ENCODE measurements at regions not wholly inside any gene's neighbourhood (a gene's known extent, or its start where the extent isn't known, plus 50 kb on each side); places are given as distances from the start of the nearest gene placed in this dataset.
"Not testable (repeated sequence)": the region's sequence is repeated elsewhere in the genome, so short reads cannot be mapped to it uniquely, and the experiment has no call there.

- DNase-seq (ENCODE audit: low read depth in 2 of 2), result no peak
These were observed 607.9 kb downstream of the ANKRD50 start for GRCh38 chr4:124104628-124105027.

- DNase-seq (ENCODE audit: low read depth in 2 of 2), result no peak
These were observed 607.3 kb downstream of the ANKRD50 start for GRCh38 chr4:124105212-124105611.

GRCh38 chr4:124111411-124111810, 601.1 kb downstream of the ANKRD50 start:
- no peak for DNase-seq (ENCODE audit: low read depth in 2 of 2)

- DNase-seq (ENCODE audit: low read depth in 2 of 2), result no peak
These were observed 600.6 kb downstream of the ANKRD50 start for GRCh38 chr4:124111922-124112321.

GRCh38 chr4:124118061-124118460, 594.5 kb downstream of the ANKRD50 start:
- no peak for DNase-seq (ENCODE audit: low read depth in 2 of 2)

- no peak for DNase-seq (ENCODE audit: low read depth in 2 of 2)
These were observed 591.0 kb downstream of the ANKRD50 start for GRCh38 chr4:124121461-124121971.

GRCh38 chr4:124123181-124123580, 589.4 kb downstream of the ANKRD50 start:
- no peak for DNase-seq (ENCODE audit: low read depth in 2 of 2)

- no peak for DNase-seq (ENCODE audit: low read depth in 2 of 2)
These were observed 588.8 kb downstream of the ANKRD50 start for GRCh38 chr4:124123721-124124120.

- not testable (repeated sequence) for DNase-seq (ENCODE audit: low read depth in 2 of 2)
These were observed 581.2 kb downstream of the ANKRD50 start for GRCh38 chr4:124131324-124131723.

GRCh38 chr4:124132161-124132560, 580.4 kb downstream of the ANKRD50 start:
- DNase-seq (ENCODE audit: low read depth in 2 of 2), result no peak

GRCh38 chr4:124133753-124134152, 578.8 kb downstream of the ANKRD50 start:
- no peak for DNase-seq (ENCODE audit: low read depth in 2 of 2)

- DNase-seq (ENCODE audit: low read depth in 2 of 2), result no peak
These were observed 577.1 kb downstream of the ANKRD50 start for GRCh38 chr4:124135409-124135813.

- DNase-seq (ENCODE audit: low read depth in 2 of 2), result no peak
These were observed 573.5 kb downstream of the ANKRD50 start for GRCh38 chr4:124139044-124139443.

- DNase-seq (ENCODE audit: low read depth in 2 of 2), result no peak
These were observed 568.9 kb downstream of the ANKRD50 start for GRCh38 chr4:124143632-124144031.

GRCh38 chr4:124144238-124144654, 568.3 kb downstream of the ANKRD50 start:
- DNase-seq (ENCODE audit: low read depth in 2 of 2), result no peak

GRCh38 chr4:124146068-124146467, 566.5 kb downstream of the ANKRD50 start:
- DNase-seq (ENCODE audit: low read depth in 2 of 2), result no peak

GRCh38 chr4:124151031-124151430, 561.5 kb downstream of the ANKRD50 start:
- DNase-seq (ENCODE audit: low read depth in 2 of 2), result no peak

GRCh38 chr4:124152132-124152531, 560.4 kb downstream of the ANKRD50 start:
- DNase-seq (ENCODE audit: low read depth in 2 of 2), result no peak

- DNase-seq (ENCODE audit: low read depth in 2 of 2), result no peak
These were observed 557.3 kb downstream of the ANKRD50 start for GRCh38 chr4:124155239-124155638.

- no peak for DNase-seq (ENCODE audit: low read depth in 2 of 2)
These were observed 555.0 kb downstream of the ANKRD50 start for GRCh38 chr4:124157396-124158083.

GRCh38 chr4:124163401-124163800, 549.1 kb downstream of the ANKRD50 start:
- DNase-seq (ENCODE audit: low read depth in 2 of 2), result no peak

- no peak for DNase-seq (ENCODE audit: low read depth in 2 of 2)
These were observed 544.9 kb downstream of the ANKRD50 start for GRCh38 chr4:124167602-124168001.

- DNase-seq (ENCODE audit: low read depth in 2 of 2), result not testable (repeated sequence)
These were observed 543.0 kb downstream of the ANKRD50 start for GRCh38 chr4:124169524-124169923.

GRCh38 chr4:124173912-124174311, 538.6 kb downstream of the ANKRD50 start:
- DNase-seq (ENCODE audit: low read depth in 2 of 2), result no peak
